Upper lobe of right lung (tissue), 1 donor: ENCODE measurements at regions not wholly inside any gene's neighbourhood (a gene's known extent, or its start where the extent isn't known, plus 50 kb on each side); places are given as distances from the start of the nearest gene placed in this dataset.

Experiments
- ATAC-seq: fragments of 200-7000 bp; cut with Tn5 transposase; one replicate; pipeline ENCODE4 v1.9.1; 2020; ENCODE audit warnings: mild to moderate bottlenecking, moderate library complexity
- DNase-seq: peaks from one replicate; pipeline ENCODE4 v3.0.0-alpha.2; 2020
- H3K27ac ChIP-seq: fragments of 200-600 bp; one replicate; pipeline ENCODE4 v1.8.0; 2022
- H3K27me3 ChIP-seq: fragments of 200-600 bp; one replicate; pipeline ENCODE4 v1.8.0; 2022; ENCODE audit warnings: mild to moderate bottlenecking
- H3K36me3 ChIP-seq: fragments of 200-600 bp; one replicate; pipeline ENCODE4 v1.8.0; 2022
- H3K4me1 ChIP-seq: fragments of 200-600 bp; one replicate; pipeline ENCODE4 v1.8.0; 2022
- H3K4me3 ChIP-seq: fragments of 200-600 bp; one replicate; pipeline ENCODE4 v1.8.0; 2022; ENCODE audit warnings: mild to moderate bottlenecking
- H3K9me3 ChIP-seq: fragments of 200-600 bp; one replicate; pipeline ENCODE4 v1.8.0; 2022
- CTCF ChIP-seq: fragments of 200-600 bp; IDR thresholded peaks from one replicate; pipeline ENCODE4 v1.8.0; 2022; ENCODE audit warnings: antibody characterized with exemption
- intact Hi-C: fragments of 100-400 bp; cut with DNase I; formaldehyde crosslinking; loops from one replicate; pipeline ENCODE4 v1.11.0; 2022
- donor health status: DM: no; HTN: yes; CAD: no; lungs with severe emphysema.

- Histone ChIP-seq H3K9me3 (no peaks in the 10 kb centered on the region), H3K36me3 (no peaks in the 10 kb centered on the region), H3K4me1 (no peaks in the 10 kb centered on the region), H3K27me3 (peaks cover 4% of the 10 kb centered on the region), H3K4me3 (no peak overlapping the region), H3K27ac (no peak overlapping the region)
- no peak for TF ChIP-seq CTCF
- DNase-seq (no peak), ATAC-seq (no peak)
- intact Hi-C loops = no loop called here
Observed at GRCh38 chr2:60064687-60065389, 488.6 kb downstream of the BCL11A start.

GRCh38 chr2:60058781-60059180, 494.7 kb downstream of the BCL11A start:
- Histone ChIP-seq H3K36me3 (no peaks in the 10 kb centered on the region), H3K4me1 (no peaks in the 10 kb centered on the region), H3K27ac (no peak overlapping the region), H3K9me3 (no peaks in the 10 kb centered on the region), H3K27me3 (peaks cover 4% of the 10 kb centered on the region), H3K4me3 (no peak overlapping the region)
- intact Hi-C loops = no loop called here
- no peak for TF ChIP-seq CTCF
- ATAC-seq (no peak), DNase-seq (no peak)

- Histone ChIP-seq H3K9me3 (no peaks in the 10 kb centered on the region), H3K4me3 (no peak overlapping the region), H3K27me3 (no peaks in the 10 kb centered on the region), H3K27ac (no peak overlapping the region), H3K4me1 (no peaks in the 10 kb centered on the region), H3K36me3 (no peaks in the 10 kb centered on the region)
- DNase-seq (no peak), ATAC-seq (no peak)
- no peak for TF ChIP-seq CTCF
- intact Hi-C loops = no loop called here
Observed at GRCh38 chr2:60054571-60055340, 498.7 kb downstream of the BCL11A start.

GRCh38 chr2:60053791-60054190, 499.7 kb downstream of the BCL11A start:
- Histone ChIP-seq H3K36me3 (no peaks in the 10 kb centered on the region), H3K4me1 (no peaks in the 10 kb centered on the region), H3K27ac (no peak overlapping the region), H3K4me3 (no peak overlapping the region), H3K27me3 (no peaks in the 10 kb centered on the region), H3K9me3 (no peaks in the 10 kb centered on the region)
- no peak for TF ChIP-seq CTCF
- DNase-seq = no peak
- no peak for ATAC-seq
- intact Hi-C loops = no loop called here

- Histone ChIP-seq H3K9me3 (no peaks in the 10 kb centered on the region), H3K4me3 (no peak overlapping the region), H3K27ac (no peak overlapping the region), H3K4me1 (no peaks in the 10 kb centered on the region), H3K36me3 (no peaks in the 10 kb centered on the region), H3K27me3 (no peaks in the 10 kb centered on the region)
- no peak for TF ChIP-seq CTCF
- no peak for DNase-seq
- intact Hi-C loops = no loop called here
- ATAC-seq = no peak
Observed at GRCh38 chr2:60052601-60053000, 500.9 kb downstream of the BCL11A start.
